Activated T-helper 1 cell treated with anti-CD3 and anti-CD28 coated beads, Interleukin-2, amount 50 U/mL, for 16 hours (primary cell): ENCODE measurements at regions not wholly inside any gene's neighbourhood (a gene's known extent, or its start where the extent isn't known, plus 50 kb on each side); places are given as distances from the start of the nearest gene placed in this dataset.

Source experiments
- DNase-seq, 2 donors: peaks; one replicate each; pipeline ENCODE4 v3.0.0-alpha.2; 2020; ENCODE audit warnings: low read depth in 1 of 2, low spot score in 1 of 2

DNA sequence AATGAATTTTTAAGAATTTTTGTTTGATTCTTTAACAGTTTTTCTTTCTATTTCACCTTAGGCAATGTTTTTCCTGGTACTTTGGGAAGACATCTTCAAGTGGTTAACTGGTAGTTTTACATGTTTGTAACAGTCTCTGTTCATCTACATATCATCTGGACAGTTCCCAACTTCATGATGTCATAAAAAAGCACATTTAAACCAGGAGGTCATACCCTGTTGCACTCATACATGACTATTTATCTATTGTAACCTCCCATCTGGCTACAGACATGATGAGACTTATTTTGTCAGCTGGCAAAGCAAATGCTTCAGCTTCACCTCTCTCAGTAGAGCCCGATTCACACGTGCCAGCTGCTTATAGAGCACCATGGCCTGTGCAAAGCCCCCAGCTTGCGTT is 99.8 kb upstream of the YPEL5 start:
- no peak for DNase-seq

- no peak for DNase-seq
Measured at GRCh38 chr2:30048636-30049175, 98.1 kb upstream of the YPEL5 start.

DNA sequence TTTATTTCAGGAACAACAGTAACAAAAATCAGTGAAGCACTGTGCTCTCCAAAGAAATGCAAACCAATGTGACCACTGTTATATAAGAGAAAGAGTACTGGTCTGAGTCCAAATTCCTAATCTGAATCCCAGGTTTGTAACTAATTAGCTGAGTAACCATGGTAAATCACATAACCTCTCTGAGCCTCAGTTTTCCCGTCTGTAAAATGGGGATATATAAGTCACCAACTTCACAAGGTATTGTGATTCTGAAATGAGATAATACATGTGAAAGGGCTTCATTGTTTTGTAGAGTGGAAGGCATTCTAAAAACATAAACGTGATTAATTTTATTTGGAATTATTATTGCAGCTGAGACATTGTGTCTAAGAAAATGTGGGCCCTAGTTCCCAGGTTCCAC is 91.3 kb upstream of the YPEL5 start:
- DNase-seq = no peak

DNA sequence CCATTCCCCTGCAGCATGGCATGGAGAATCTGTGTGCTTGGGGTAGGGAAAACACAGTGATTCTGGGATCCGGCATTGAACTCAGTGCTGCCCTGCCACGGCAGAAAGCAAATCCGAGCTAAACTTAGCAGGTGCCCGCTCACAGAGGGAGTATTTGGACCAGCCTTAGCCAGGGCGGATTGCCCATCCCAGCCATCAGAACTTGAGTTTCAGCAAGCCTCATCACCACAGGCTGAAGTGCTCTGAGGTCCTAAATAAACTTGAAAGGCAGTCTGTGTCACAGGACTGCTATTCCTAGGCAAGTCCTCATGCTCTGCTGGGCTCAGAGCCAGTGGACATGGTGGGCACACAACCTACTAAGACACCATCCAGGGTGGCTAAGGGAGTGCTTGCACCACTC is 86.2 kb upstream of the YPEL5 start:
- no peak for DNase-seq

- no peak for DNase-seq
Measured at GRCh38 chr2:30068067-30068466, 78.7 kb upstream of the YPEL5 start.

DNA sequence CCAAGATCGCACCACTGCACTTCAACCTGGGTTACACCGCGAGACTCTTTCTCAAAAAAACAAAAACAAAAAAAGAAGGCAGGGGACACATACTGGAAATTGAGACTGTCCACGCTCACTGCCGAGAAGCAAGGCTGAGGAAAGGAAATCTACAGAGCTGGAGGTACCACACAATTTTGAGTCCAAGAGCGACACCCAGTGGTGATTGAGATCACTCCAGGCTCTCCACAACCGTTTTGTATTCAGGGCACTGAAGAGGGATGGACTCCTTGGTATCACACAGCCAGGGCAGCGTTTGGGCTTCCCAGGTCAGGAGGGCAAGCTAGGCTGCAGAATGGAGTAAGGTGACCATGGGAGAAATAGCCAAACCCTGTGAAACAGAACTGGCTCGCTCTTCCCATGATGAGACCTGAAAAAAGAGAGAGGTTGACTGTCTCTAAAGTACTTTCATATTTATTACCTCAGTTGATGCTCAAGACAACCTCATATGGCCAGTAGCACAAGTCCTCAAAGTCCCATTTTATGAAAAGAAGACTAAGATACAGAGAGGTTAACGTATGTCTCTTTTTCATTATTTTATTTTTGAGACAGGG is 74.5 kb upstream of the YPEL5 start:
- DNase-seq = peak in 1 of 2 donors; percentile 28

DNA sequence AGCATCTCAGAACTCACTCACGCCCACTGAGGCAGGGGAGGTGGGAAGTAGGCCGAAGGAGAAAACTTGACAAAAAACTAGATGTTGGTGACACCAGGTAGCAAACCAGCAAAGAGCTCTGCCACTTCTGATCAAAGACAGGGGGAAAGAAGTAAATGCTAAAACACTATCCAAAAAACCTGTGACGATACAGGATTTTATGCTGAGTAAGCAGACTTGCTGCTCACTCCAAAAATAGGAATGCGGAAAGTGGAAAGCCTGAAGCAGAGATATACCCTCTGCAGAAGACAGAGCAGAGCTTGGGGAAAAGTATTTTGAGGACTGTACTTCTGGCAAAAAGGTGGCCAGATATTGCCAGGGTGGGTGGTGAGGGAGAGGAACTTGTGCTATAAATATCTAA is 73.3 kb upstream of the YPEL5 start:
- DNase-seq = no peak

DNA sequence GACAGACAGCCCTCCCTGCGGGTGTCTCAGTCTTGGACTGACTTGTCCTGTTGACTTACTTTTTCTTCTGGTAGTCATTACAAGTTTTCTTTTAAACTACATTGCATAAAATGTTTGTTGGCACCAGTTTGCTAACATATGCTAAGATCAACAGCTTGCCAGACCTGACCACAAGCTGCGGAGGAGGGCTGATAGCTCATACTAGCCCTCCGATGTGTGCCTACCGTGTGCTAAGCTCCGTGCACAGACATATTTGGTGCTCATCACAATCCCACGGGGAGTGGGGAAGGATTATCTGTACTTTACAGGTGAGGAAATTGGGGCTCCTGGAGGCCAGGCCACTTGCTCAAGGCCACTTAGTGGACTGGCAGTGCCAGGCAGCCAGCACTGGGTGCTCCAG is 72.8 kb upstream of the YPEL5 start:
- DNase-seq = no peak

- no peak for DNase-seq
Measured at GRCh38 chr2:30078521-30078920, 68.3 kb upstream of the YPEL5 start.

DNA sequence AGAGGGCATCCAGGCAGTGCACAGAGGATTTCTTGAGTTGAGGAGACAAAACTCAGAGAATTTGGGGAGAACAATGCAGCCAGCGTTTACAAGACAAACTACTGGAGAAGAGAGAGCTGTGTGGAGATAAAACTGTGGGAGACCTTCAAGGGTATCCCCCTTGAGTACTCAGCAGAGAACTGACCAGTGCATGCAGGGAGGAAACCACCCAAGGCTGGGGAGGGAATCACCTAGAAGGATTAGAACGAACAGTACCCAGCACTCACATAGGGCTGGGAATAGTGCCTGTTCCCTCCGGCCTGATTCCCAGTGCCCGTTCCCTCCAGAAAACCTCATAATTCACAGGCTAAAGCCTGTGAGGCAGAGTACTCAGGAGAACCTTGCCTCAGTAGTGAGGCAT is 61.9 kb upstream of the YPEL5 start:
- no peak for DNase-seq

GRCh38 chr2:30089171-30089570 is 57.6 kb upstream of the YPEL5 start:
- no peak for DNase-seq

- DNase-seq = no peak
Measured at GRCh38 chr2:30095402-30095801, 51.4 kb upstream of the YPEL5 start.

DNA sequence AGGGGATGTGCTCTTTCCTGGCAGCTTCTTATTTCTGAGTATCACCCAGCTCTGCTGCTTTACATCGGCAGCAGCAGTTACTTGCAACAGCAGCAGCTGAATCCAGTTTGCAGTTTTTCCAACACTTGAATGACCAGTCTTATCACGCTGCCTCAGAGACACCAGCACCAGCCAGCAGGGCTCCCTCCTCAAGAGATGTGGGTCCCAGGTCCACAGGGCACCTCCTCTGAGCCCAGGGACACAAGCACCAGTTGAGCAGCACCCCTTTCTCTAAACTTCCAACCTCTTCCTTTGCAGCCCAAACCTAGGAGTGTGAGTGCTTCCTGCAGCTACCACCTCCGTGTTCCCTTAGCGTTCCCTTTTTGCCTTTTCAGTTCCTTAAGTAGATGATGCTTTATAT is 50.4 kb upstream of the YPEL5 start:
- DNase-seq = no peak
